GM12878 (cell line): ENCODE measurements at regions not wholly inside any gene's neighbourhood (a gene's known extent, or its start where the extent isn't known, plus 50 kb on each side); places are given as distances from the start of the nearest gene placed in this dataset.

Source experiments
- CHD1 ChIP-seq: IDR thresholded peaks from 2 replicates; pipeline ENCODE4 v1.6.1; 2012; ENCODE audit warnings: low read depth, low read length, improper control_type of control experiment
- CREB1 ChIP-seq: IDR thresholded peaks from 2 replicates; pipeline ENCODE4 v1.6.1; 2012; ENCODE audit warnings: low read depth, mild to moderate bottlenecking, inconsistent platforms
- ESRRA ChIP-seq: IDR thresholded peaks from 2 replicates; pipeline ENCODE4 v1.6.1; 2012; ENCODE audit warnings: mild to moderate bottlenecking, low read length, improper control_type of control experiment
- KDM1A ChIP-seq: fragments of 200-600 bp; sonication (generic); IDR thresholded peaks from 2 replicates; pipeline ENCODE4 v1.6.1; 2016; ENCODE audit warnings: borderline replicate concordance
- MYC ChIP-seq: IDR thresholded peaks from 2 replicates; pipeline ENCODE4 v1.6.1; 2011; ENCODE audit warnings: mild to moderate bottlenecking, low read length, moderate library complexity, inconsistent platforms; ENCODE audit not compliant: insufficient read depth, insufficient replicate concordance, insufficient read length, severe bottlenecking
- POLR2A ChIP-seq: IDR thresholded peaks from 2 replicates; pipeline ENCODE4 v1.6.1; 2011; ENCODE audit warnings: low read depth, mild to moderate bottlenecking, low read length
- RFX5 ChIP-seq: IDR thresholded peaks from 2 replicates; pipeline ENCODE4 v1.6.1; 2011; ENCODE audit warnings: low read depth, low read length, improper control_type of control experiment
- SKIL ChIP-seq: fragments of 450-650 bp; IDR thresholded peaks from 2 replicates; pipeline ENCODE4 v1.6.1; 2017; ENCODE audit warnings: mild to moderate bottlenecking, low read depth, inconsistent platforms; ENCODE audit not compliant: poor library complexity, severe bottlenecking
- TCF12 ChIP-seq: IDR thresholded peaks from 2 replicates; pipeline ENCODE4 v1.6.1; 2011; ENCODE audit warnings: low read depth, mild to moderate bottlenecking, low read length

GRCh38 chr7:22895140-22895827 is 72.6 kb upstream of the TOMM7 start:
- TF ChIP-seq CHD1, result no peak
- no peak for TF ChIP-seq RFX5
- no peak for TF ChIP-seq SKIL
- no peak for TF ChIP-seq CREB1
- TF ChIP-seq TCF12, result no peak
- no peak for TF ChIP-seq POLR2A
- TF ChIP-seq ESRRA, result no peak
- no peak for TF ChIP-seq MYC
- TF ChIP-seq KDM1A, result no peak
